Lower lobe of right lung (tissue), 2 donors: ENCODE measurements at regions not wholly inside any gene's neighbourhood (a gene's known extent, or its start where the extent isn't known, plus 50 kb on each side); places are given as distances from the start of the nearest gene placed in this dataset.

ENCODE experiments used
- ATAC-seq, 2 donors: fragments of 200-7000 bp; cut with Tn5 transposase; one replicate each; pipeline ENCODE4 v1.9.1; 2020 to 2022; ENCODE audit warnings: mild to moderate bottlenecking in 2 of 2, moderate library complexity in 2 of 2
- DNase-seq: peaks from one replicate; pipeline ENCODE4 v3.0.0-alpha.2; 2020
- H3K27ac ChIP-seq: fragments of 200-600 bp; one replicate; pipeline ENCODE4 v1.8.0; 2022
- H3K27me3 ChIP-seq: fragments of 200-600 bp; one replicate; pipeline ENCODE4 v1.8.0; 2022; ENCODE audit warnings: low read depth
- H3K36me3 ChIP-seq: fragments of 200-600 bp; one replicate; pipeline ENCODE4 v1.8.0; 2022; ENCODE audit warnings: mild to moderate bottlenecking
- H3K4me1 ChIP-seq: fragments of 200-600 bp; one replicate; pipeline ENCODE4 v1.8.0; 2022
- H3K4me3 ChIP-seq: fragments of 200-600 bp; one replicate; pipeline ENCODE4 v1.8.0; 2022; ENCODE audit warnings: mild to moderate bottlenecking
- H3K9me3 ChIP-seq: fragments of 200-600 bp; one replicate; pipeline ENCODE4 v1.8.0; 2022
- CTCF ChIP-seq: fragments of 200-600 bp; IDR thresholded peaks from one replicate; pipeline ENCODE4 v1.8.0; 2022; ENCODE audit warnings: antibody characterized with exemption, mild to moderate bottlenecking
- intact Hi-C: fragments of 100-400 bp; cut with DNase I; formaldehyde crosslinking; loops from one replicate; pipeline ENCODE4 v1.11.0; 2022
- donor health status: DM: no; HTN: yes; CAD: no; lungs with severe emphysema.

DNA sequence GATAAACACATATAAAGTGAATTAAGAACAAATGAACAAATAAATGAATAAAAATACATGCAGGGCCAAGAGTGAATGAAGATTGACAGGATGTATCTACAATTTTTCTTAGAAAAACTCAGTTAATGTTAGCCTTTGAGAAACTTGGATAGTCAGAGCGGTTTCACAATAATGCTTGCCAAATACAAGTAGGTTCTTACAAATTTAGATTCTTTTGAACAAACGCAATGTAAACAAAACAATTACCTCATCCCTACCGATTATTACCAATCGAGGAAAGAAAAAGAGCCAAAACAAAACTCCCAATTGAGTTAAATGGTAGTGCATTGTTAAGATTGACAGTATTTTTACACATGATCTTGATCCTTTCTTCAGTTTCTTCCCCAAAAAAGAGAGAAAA, 176.9 kb upstream of the DEPDC1 start:
- no peak overlapping the region for H3K4me3 ChIP-seq
- no peak for TF ChIP-seq CTCF

GRCh38 chr1:68675336-68675735, 178.5 kb upstream of the DEPDC1 start:
- no peaks in the 10 kb centered on the region for H3K9me3 ChIP-seq
- no peak overlapping the region for H3K27ac ChIP-seq
- no peaks in the 10 kb centered on the region for H3K27me3 ChIP-seq
- no peaks in the 10 kb centered on the region for H3K36me3 ChIP-seq
- no peak for DNase-seq
- H3K4me1 ChIP-seq = no peaks in the 10 kb centered on the region
- ATAC-seq = no peak
- intact Hi-C loops = no loop called here
- H3K4me3 ChIP-seq = no peak overlapping the region
- TF ChIP-seq CTCF = no peak

More for the DNA sequence above, 176.9 kb upstream of the DEPDC1 start:
- DNase-seq (no peak), ATAC-seq (no peak)
- no peaks in the 10 kb centered on the region for H3K27me3 ChIP-seq
- no peaks in the 10 kb centered on the region for H3K9me3 ChIP-seq
- no peak overlapping the region for H3K27ac ChIP-seq
- intact Hi-C loops = no loop called here
- H3K36me3 ChIP-seq = no peaks in the 10 kb centered on the region
- H3K4me1 ChIP-seq = no peaks in the 10 kb centered on the region

DNA sequence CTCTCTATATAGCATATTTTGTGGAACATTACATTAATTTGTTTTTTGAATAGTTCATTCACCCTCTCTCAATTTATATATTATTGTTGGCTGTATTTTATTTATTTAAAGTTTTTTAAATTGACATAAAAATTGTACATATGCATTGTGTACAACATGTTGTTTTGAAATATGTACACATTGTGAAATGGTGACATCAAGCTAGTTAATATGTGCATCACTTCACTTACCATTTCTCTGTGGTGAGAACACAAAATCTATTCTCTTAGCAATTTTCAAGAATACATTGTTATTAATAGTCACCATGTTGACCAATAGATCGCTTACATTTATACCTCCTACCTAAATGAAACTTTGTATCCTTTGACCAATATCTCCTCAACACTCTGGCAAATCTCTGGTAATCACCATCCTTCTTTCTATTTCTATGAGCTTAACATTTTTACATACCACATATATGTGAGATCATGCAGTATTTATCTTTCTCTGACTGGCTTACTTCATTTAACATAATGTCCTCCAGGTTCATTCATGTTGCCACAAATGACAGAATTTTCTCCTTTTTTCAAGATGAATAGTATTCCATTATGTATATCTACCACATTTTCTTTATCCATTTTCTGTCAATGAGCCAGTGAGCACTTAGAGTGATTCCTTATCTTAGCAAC, 180.9 kb upstream of the DEPDC1 start:
- intact Hi-C loops = no loop called here
- no peaks in the 10 kb centered on the region for H3K9me3 ChIP-seq
- H3K27me3 ChIP-seq = no peaks in the 10 kb centered on the region
- H3K4me1 ChIP-seq = no peaks in the 10 kb centered on the region
- no peak for TF ChIP-seq CTCF
- H3K4me3 ChIP-seq = no peak overlapping the region
- H3K36me3 ChIP-seq = no peaks in the 10 kb centered on the region
- ATAC-seq (no peak), DNase-seq (no peak)
- no peak overlapping the region for H3K27ac ChIP-seq

GRCh38 chr1:68696221-68696620, 199.3 kb upstream of the DEPDC1 start:
- Histone ChIP-seq H3K9me3 (no peaks in the 10 kb centered on the region), H3K36me3 (no peaks in the 10 kb centered on the region), H3K4me1 (no peaks in the 10 kb centered on the region), H3K27me3 (no peaks in the 10 kb centered on the region), H3K4me3 (no peak overlapping the region), H3K27ac (no peak overlapping the region)
- TF ChIP-seq CTCF = no peak
- no peak for ATAC-seq
- intact Hi-C loops = no loop called here
- DNase-seq = no peak

- ATAC-seq (no peak), DNase-seq (no peak)
- Histone ChIP-seq H3K4me1 (no peaks in the 10 kb centered on the region), H3K27me3 (no peaks in the 10 kb centered on the region), H3K36me3 (no peaks in the 10 kb centered on the region), H3K4me3 (no peak overlapping the region), H3K27ac (no peak overlapping the region), H3K9me3 (no peaks in the 10 kb centered on the region)
- no peak for TF ChIP-seq CTCF
- intact Hi-C loops = no loop called here
These were observed 207.1 kb upstream of the DEPDC1 start for GRCh38 chr1:68703921-68704354.
